ENCODE measurements at regions not wholly inside any gene's neighbourhood (a gene's known extent, or its start where the extent isn't known, plus 50 kb on each side); places are given as distances from the start of the nearest gene placed in this dataset.

DNA sequence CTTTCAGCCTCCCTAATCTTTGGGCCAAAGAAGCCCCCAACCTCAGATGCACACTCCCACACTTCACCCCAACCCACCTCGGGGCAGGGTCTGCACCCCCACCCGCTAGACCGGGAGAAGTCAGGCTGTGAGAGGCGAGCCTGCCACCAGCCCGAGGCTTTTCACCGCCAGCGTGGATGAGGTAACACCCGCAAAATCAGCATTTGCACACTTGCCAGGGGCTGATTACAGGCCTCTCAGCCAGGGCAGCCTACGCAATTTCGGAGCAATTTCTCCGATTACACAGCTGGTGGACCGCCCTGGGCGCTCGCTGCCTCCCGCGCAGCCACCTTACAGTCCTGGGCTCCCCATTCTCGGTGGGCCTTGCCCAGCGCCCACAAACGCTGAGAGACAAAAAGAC lies 68.5 kb downstream of the FOXD1 start:
- TF ChIP-seq ESRRA (IDR thresholded peaks at IDR 0.05; ENCODE audit: borderline replicate concordance, low read length), result no peak
- TF ChIP-seq, protein P1, sequence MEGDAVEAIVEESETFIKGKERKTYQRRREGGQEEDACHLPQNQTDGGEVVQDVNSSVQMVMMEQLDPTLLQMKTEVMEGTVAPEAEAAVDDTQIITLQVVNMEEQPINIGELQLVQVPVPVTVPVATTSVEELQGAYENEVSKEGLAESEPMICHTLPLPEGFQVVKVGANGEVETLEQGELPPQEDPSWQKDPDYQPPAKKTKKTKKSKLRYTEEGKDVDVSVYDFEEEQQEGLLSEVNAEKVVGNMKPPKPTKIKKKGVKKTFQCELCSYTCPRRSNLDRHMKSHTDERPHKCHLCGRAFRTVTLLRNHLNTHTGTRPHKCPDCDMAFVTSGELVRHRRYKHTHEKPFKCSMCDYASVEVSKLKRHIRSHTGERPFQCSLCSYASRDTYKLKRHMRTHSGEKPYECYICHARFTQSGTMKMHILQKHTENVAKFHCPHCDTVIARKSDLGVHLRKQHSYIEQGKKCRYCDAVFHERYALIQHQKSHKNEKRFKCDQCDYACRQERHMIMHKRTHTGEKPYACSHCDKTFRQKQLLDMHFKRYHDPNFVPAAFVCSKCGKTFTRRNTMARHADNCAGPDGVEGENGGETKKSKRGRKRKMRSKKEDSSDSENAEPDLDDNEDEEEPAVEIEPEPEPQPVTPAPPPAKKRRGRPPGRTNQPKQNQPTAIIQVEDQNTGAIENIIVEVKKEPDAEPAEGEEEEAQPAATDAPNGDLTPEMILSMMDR (IDR thresholded peaks at IDR 0.05), result no peak
- TF ChIP-seq NR3C1 (IDR thresholded peaks at IDR 0.05), result no peak
- TF ChIP-seq RCOR1 (IDR thresholded peaks at IDR 0.05; ENCODE audit: low read depth, low read length), result no peak
- TF ChIP-seq, protein P2, sequence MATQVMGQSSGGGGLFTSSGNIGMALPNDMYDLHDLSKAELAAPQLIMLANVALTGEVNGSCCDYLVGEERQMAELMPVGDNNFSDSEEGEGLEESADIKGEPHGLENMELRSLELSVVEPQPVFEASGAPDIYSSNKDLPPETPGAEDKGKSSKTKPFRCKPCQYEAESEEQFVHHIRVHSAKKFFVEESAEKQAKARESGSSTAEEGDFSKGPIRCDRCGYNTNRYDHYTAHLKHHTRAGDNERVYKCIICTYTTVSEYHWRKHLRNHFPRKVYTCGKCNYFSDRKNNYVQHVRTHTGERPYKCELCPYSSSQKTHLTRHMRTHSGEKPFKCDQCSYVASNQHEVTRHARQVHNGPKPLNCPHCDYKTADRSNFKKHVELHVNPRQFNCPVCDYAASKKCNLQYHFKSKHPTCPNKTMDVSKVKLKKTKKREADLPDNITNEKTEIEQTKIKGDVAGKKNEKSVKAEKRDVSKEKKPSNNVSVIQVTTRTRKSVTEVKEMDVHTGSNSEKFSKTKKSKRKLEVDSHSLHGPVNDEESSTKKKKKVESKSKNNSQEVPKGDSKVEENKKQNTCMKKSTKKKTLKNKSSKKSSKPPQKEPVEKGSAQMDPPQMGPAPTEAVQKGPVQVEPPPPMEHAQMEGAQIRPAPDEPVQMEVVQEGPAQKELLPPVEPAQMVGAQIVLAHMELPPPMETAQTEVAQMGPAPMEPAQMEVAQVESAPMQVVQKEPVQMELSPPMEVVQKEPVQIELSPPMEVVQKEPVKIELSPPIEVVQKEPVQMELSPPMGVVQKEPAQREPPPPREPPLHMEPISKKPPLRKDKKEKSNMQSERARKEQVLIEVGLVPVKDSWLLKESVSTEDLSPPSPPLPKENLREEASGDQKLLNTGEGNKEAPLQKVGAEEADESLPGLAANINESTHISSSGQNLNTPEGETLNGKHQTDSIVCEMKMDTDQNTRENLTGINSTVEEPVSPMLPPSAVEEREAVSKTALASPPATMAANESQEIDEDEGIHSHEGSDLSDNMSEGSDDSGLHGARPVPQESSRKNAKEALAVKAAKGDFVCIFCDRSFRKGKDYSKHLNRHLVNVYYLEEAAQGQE (IDR thresholded peaks at IDR 0.05), result no peak
- no peak for TF ChIP-seq EHMT2 (IDR thresholded peaks at IDR 0.05; ENCODE audit: low read depth)
- no peak for TF ChIP-seq POLR2A (IDR thresholded peaks at IDR 0.05; ENCODE audit: low read length)
- no peak for TF ChIP-seq RFX5 (IDR thresholded peaks at IDR 0.05)
- TF ChIP-seq, protein P3, sequence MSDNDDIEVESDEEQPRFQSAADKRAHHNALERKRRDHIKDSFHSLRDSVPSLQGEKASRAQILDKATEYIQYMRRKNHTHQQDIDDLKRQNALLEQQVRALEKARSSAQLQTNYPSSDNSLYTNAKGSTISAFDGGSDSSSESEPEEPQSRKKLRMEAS (IDR thresholded peaks at IDR 0.05), result no peak
- TF ChIP-seq FOXS1 (CRISPR knock-in tag; IDR thresholded peaks at IDR 0.05), result no peak
- no peak for TF ChIP-seq MAFK (IDR thresholded peaks at IDR 0.05; ENCODE audit: partially characterized antibody)
- no peak for TF ChIP-seq USF2 (IDR thresholded peaks at IDR 0.05)
- TF ChIP-seq HOXA7 (CRISPR knock-in tag; IDR thresholded peaks at IDR 0.05), result no peak

Measured in A549 (cell line).